Left ventricle myocardium inferior (tissue), 1 donor: ENCODE measurements at regions not wholly inside any gene's neighbourhood (a gene's known extent, or its start where the extent isn't known, plus 50 kb on each side); places are given as distances from the start of the nearest gene placed in this dataset.

ENCODE experiments used
- DNase-seq: peaks from one replicate; pipeline ENCODE4 v3.0.0-alpha.2; 2020
- H3K27ac ChIP-seq: fragments of 200-600 bp; replicated peaks from 2 replicates; pipeline ENCODE4 v1.8.0; 2021
- H3K27me3 ChIP-seq: fragments of 200-600 bp; 2 replicates; pipeline ENCODE4 v1.8.0; 2021; ENCODE audit warnings: low read depth
- H3K36me3 ChIP-seq: fragments of 200-600 bp; 2 replicates; pipeline ENCODE4 v1.8.0; 2021
- H3K4me1 ChIP-seq: fragments of 200-600 bp; 2 replicates; pipeline ENCODE4 v1.8.0; 2021
- H3K4me3 ChIP-seq: fragments of 200-600 bp; 2 replicates; pipeline ENCODE4 v1.8.0; 2021; ENCODE audit warnings: mild to moderate bottlenecking, moderate library complexity
- H3K9me3 ChIP-seq: fragments of 200-600 bp; replicated peaks from 2 replicates; pipeline ENCODE4 v1.8.0; 2021
- intact Hi-C: fragments of 100-400 bp; cut with micrococcal nuclease; formaldehyde crosslinking; loops from one replicate; pipeline ENCODE4 v1.11.0; 2022
- TF ChIP-seq, protein P1 (sequence below): fragments of 200-600 bp; IDR thresholded peaks from 2 replicates; pipeline ENCODE4 v1.8.0; 2021; ENCODE audit warnings: antibody characterized with exemption, mild to moderate bottlenecking, borderline replicate concordance
- donor health status: DM: no; HTN: yes; CAD: no; lungs with severe emphysema.

DNA sequence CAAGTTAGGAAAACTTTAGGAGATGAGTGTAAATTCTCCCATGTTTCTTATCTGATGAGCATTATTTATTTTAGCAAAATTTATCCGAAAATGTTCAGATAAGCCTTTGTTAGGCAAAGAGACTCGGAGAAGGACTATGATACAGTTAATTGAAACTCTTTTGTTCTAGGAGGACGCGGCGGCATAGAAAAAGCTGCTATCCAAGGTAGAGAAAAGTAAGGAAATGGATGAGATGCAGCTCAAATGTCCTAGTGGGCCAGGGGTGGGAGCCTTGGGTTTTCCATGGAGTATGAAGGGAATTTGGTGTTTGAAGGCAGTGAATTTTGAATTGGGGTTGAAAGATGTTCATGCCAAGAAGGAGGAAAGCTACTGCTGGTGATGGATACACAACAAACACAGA, 1504.5 kb downstream of the AACS start:
- no peak for DNase-seq
- Histone ChIP-seq H3K36me3 (no peaks in the 10 kb centered on the region), H3K9me3 (no peaks in the 10 kb centered on the region), H3K4me1 (no peaks in the 10 kb centered on the region), H3K27ac (no peak overlapping the region), H3K4me3 (no peak overlapping the region), H3K27me3 (no peaks in the 10 kb centered on the region)
- intact Hi-C loops = no loop called here
- TF ChIP-seq, protein P1, sequence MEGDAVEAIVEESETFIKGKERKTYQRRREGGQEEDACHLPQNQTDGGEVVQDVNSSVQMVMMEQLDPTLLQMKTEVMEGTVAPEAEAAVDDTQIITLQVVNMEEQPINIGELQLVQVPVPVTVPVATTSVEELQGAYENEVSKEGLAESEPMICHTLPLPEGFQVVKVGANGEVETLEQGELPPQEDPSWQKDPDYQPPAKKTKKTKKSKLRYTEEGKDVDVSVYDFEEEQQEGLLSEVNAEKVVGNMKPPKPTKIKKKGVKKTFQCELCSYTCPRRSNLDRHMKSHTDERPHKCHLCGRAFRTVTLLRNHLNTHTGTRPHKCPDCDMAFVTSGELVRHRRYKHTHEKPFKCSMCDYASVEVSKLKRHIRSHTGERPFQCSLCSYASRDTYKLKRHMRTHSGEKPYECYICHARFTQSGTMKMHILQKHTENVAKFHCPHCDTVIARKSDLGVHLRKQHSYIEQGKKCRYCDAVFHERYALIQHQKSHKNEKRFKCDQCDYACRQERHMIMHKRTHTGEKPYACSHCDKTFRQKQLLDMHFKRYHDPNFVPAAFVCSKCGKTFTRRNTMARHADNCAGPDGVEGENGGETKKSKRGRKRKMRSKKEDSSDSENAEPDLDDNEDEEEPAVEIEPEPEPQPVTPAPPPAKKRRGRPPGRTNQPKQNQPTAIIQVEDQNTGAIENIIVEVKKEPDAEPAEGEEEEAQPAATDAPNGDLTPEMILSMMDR = no peak

DNA sequence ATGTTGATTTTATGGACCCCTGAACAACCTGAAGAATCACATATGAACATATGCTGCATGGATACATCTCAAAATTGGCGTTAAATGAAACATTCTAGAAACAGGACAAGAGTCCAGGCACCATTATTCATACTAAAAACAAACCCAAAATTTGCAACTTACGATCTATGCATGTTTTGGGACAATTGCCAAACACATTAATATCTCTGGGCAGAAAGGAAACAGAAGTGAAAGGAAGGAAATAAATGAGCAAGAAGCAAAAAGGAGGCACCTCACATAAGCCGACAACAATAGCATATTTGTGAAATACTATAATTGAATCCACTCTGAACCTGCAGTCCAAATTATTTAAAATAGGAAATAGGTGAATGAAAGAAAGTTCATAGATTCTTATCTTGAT, 1505.3 kb downstream of the AACS start:
- H3K36me3 ChIP-seq = no peaks in the 10 kb centered on the region
- no peak for DNase-seq
- H3K9me3 ChIP-seq = no peaks in the 10 kb centered on the region
- H3K4me1 ChIP-seq = no peaks in the 10 kb centered on the region
- H3K27me3 ChIP-seq = no peaks in the 10 kb centered on the region
- TF ChIP-seq, protein P1 = no peak
- no peak overlapping the region for H3K27ac ChIP-seq
- intact Hi-C loops = no loop called here
- no peak overlapping the region for H3K4me3 ChIP-seq

DNA sequence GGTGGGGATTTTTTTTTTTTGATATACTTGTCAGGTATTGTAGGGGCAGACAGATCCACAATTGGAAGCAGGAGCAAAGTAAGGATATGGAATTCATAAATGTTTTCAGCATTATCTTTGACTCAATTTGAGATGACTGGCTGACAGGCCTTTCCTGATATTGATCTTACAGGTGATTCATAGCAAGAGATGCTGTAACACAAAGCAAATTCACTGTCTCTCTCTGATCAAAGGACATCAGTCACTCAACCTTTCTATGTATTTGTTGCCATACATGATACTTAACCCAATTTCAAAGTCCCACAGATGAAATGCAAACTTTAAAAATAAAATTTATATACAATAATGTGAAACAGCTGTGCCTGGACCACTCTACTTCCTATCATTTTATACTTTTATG, 1506.9 kb downstream of the AACS start:
- H3K36me3 ChIP-seq = no peaks in the 10 kb centered on the region
- H3K9me3 ChIP-seq = no peaks in the 10 kb centered on the region
- TF ChIP-seq, protein P1 = no peak
- H3K27me3 ChIP-seq = no peaks in the 10 kb centered on the region
- no peak overlapping the region for H3K27ac ChIP-seq
- intact Hi-C loops = no loop called here
- no peaks in the 10 kb centered on the region for H3K4me1 ChIP-seq
- DNase-seq = no peak
- H3K4me3 ChIP-seq = no peak overlapping the region

DNA sequence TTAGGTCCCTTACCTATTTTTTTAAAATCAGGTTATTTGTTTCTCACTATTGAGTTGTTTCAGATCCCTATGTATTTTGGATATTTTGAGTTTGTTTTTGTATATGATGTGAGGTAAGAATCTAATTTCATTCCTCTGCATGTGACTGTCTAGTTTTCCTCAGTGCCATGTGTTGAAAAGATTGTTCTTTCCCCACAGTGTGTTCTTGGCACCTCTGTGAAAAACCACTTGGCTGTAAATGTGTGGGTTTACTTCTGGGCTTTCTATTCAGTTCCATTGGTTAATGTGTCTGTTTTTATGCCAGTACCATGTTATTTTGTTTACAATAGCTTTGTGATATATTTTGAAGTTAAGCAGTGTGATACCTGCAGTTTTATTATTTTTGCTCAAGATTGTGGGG, 1516.4 kb downstream of the AACS start:
- H3K27me3 ChIP-seq = no peaks in the 10 kb centered on the region
- H3K36me3 ChIP-seq = no peaks in the 10 kb centered on the region
- DNase-seq = no peak
- H3K27ac ChIP-seq = no peak overlapping the region
- TF ChIP-seq, protein P1 = no peak
- intact Hi-C loops = no loop called here
- no peaks in the 10 kb centered on the region for H3K9me3 ChIP-seq
- no peaks in the 10 kb centered on the region for H3K4me1 ChIP-seq
- no peak overlapping the region for H3K4me3 ChIP-seq

DNA sequence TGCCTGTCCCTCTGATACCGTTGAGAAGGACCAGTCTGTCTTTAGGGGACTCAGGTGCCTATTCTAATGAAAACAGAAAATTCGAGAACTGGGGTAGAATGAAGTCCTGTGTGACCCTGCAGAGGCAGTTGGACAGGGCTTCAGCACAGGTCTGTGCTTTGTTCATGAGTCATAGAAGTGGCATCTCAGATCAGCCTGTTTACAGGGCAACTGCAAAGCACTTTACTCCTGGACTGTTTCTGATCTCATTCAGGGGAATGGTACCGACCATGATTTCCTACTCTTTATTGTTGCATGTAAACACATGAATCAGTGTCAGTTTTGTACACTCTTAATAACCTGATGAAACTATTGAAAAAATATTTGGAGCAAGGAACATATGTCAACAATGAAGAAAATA, 1517.0 kb downstream of the AACS start:
- H3K27me3 ChIP-seq = no peaks in the 10 kb centered on the region
- H3K4me3 ChIP-seq = no peak overlapping the region
- no peaks in the 10 kb centered on the region for H3K9me3 ChIP-seq
- H3K27ac ChIP-seq = no peak overlapping the region
- intact Hi-C loops = no loop called here
- no peaks in the 10 kb centered on the region for H3K36me3 ChIP-seq
- DNase-seq = no peak
- no peaks in the 10 kb centered on the region for H3K4me1 ChIP-seq
- TF ChIP-seq, protein P1 = no peak
